HL-60 (cell line): ENCODE measurements at regions not wholly inside any gene's neighbourhood (a gene's known extent, or its start where the extent isn't known, plus 50 kb on each side); places are given as distances from the start of the nearest gene placed in this dataset.

Experiments
- DNase-seq, 2 experiments: peaks; one replicate each; pipeline ENCODE4 v3.0.0-alpha.2; 2010 to 2020; ENCODE audit warnings: low read depth in 1 of 2, low spot score in 1 of 2
- H3K27ac ChIP-seq: fragments of 250-450 bp; sonication (Bioruptor Pico); replicated peaks from 2 replicates; pipeline ENCODE4 v1.5.1; 2020; ENCODE audit warnings: mild to moderate bottlenecking, moderate library complexity
- H3K27me3 ChIP-seq: fragments of 250-450 bp; sonication (Bioruptor Pico); 2 replicates; pipeline ENCODE4 v1.5.1; 2021; ENCODE audit warnings: mild to moderate bottlenecking, moderate library complexity; ENCODE audit not compliant: insufficient read depth, poor library complexity, severe bottlenecking
- H3K4me3 ChIP-seq: replicated peaks from 2 replicates; pipeline ENCODE4 v1.5.1; 2011; ENCODE audit warnings: mild to moderate bottlenecking, control low read depth, low read length; ENCODE audit not compliant: insufficient read depth
- GABPA ChIP-seq: IDR thresholded peaks from 2 replicates; pipeline ENCODE4 v1.6.1; 2012; ENCODE audit warnings: low read depth
- POLR2AphosphoS5 ChIP-seq: IDR thresholded peaks from 2 replicates; pipeline ENCODE4 v1.6.1; 2012; ENCODE audit warnings: low read depth
- REST ChIP-seq: IDR thresholded peaks from 2 replicates; pipeline ENCODE4 v1.6.1; 2012; ENCODE audit warnings: low read depth; ENCODE audit not compliant: insufficient replicate concordance
- SPI1 ChIP-seq: IDR thresholded peaks from 2 replicates; pipeline ENCODE4 v1.6.1; 2012; ENCODE audit warnings: low read depth, mild to moderate bottlenecking, borderline replicate concordance
- TF ChIP-seq, protein P1 (sequence below): IDR thresholded peaks from one replicate; pipeline ENCODE4 v1.5.1; 2011; ENCODE audit warnings: low read length, control low read depth, inconsistent platforms; ENCODE audit not compliant: insufficient read depth

DNA sequence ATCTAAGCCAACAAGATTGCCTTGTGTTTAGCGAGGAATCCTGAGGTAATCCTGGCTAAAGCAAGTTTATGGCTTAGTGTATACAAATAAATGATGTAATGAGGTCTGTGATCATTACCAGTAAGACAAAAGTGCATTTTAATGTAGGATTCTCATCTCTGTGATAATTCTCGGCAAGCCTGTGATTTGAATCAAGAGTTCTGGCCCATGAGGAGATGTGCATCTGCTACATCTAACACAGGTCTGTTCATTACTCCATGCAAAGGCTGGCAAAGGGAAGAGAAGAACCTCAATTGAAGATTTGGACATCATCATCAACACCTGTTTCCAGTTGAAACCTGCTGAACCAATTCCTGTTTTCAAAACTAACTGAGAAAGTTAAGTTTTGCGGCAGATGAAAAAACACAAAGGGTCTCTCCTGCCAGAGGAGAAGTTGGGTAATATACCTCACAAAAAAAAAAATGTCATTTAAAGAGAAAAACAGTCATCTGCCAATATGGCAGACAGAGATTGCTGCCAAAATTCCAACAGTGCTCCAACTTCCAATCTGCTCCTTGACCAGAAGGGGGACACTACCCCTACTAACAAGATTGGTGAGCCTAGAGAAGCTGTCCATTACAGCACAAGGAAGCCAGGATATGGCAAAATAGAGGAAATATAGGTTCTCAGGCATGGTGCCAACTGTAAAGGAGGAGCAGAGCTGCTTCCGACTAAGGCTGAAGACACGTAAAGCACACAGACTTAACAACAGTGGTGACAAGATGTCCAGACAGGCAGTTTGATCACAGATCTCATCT lies 453.7 kb downstream of the TTLL7 start:
- Histone ChIP-seq H3K27ac (no peak overlapping the region), H3K27me3 (no peaks in the 10 kb centered on the region), H3K4me3 (no peak overlapping the region)
- TF ChIP-seq REST (no peak), POLR2AphosphoS5 (no peak), SPI1 (no peak), GABPA (no peak)
- TF ChIP-seq, protein P1, sequence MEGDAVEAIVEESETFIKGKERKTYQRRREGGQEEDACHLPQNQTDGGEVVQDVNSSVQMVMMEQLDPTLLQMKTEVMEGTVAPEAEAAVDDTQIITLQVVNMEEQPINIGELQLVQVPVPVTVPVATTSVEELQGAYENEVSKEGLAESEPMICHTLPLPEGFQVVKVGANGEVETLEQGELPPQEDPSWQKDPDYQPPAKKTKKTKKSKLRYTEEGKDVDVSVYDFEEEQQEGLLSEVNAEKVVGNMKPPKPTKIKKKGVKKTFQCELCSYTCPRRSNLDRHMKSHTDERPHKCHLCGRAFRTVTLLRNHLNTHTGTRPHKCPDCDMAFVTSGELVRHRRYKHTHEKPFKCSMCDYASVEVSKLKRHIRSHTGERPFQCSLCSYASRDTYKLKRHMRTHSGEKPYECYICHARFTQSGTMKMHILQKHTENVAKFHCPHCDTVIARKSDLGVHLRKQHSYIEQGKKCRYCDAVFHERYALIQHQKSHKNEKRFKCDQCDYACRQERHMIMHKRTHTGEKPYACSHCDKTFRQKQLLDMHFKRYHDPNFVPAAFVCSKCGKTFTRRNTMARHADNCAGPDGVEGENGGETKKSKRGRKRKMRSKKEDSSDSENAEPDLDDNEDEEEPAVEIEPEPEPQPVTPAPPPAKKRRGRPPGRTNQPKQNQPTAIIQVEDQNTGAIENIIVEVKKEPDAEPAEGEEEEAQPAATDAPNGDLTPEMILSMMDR, result no peak
- DNase-seq, result no peak

GRCh38 chr1:83543222-83543973 lies 455.5 kb downstream of the TTLL7 start:
- no peak for TF ChIP-seq SPI1
- TF ChIP-seq POLR2AphosphoS5, result no peak
- no peak for TF ChIP-seq GABPA
- TF ChIP-seq REST, result no peak
- TF ChIP-seq, protein P1, result no peak
- DNase-seq, result no peak
- no peak overlapping the region for H3K4me3 ChIP-seq
- no peaks in the 10 kb centered on the region for H3K27me3 ChIP-seq
- H3K27ac ChIP-seq, result no peak overlapping the region

DNA sequence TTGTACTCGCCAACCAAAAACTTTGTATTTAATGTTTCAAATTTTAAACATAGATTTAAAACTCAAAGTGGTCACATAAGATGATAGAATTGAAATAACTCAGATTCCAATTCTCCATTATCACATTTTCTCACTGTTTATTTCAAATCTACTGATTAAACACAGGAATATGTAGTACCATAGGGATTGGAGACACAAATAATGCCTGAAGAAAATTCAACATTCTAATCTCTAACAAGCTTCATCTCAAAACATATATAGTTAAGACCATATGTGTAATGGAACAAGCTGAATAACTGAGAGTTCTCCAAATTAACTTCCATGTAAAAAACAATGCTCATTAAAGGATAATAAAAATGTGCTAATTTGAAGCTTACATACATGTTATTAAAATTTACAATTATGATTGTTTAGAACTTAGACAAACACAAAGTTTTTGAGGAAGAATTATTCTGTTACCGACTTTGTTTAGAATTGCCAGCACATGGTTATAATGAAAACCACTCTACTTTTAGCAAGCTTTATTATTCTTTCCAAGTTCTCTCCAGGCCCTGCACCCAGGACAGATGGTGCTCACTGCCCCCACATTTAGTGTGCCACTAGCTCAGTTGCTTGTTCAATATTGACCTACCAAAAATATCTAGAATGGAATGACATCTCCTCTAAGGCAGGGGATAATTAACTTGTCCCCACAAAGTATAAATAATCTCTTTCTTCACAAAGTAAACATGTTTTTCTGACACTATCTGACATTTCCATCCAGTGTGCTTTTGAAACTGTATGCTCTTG lies 467.2 kb downstream of the TTLL7 start:
- Histone ChIP-seq H3K27ac (no peak overlapping the region), H3K27me3 (no peaks in the 10 kb centered on the region), H3K4me3 (no peak overlapping the region)
- DNase-seq, result no peak
- TF ChIP-seq, protein P1, result no peak
- TF ChIP-seq GABPA (no peak), REST (no peak), SPI1 (no peak), POLR2AphosphoS5 (no peak)
